AG09309 (cell line): ENCODE measurements at regions not wholly inside any gene's neighbourhood (a gene's known extent, or its start where the extent isn't known, plus 50 kb on each side); places are given as distances from the start of the nearest gene placed in this dataset.
"Not testable (repeated sequence)": the region's sequence is repeated elsewhere in the genome, so short reads cannot be mapped to it uniquely, and the experiment has no call there.

Experiments used
- DNase-seq: peaks from one replicate; pipeline ENCODE4 v3.0.0-alpha.2; 2010; ENCODE audit warnings: low read depth
- H3K4me3 ChIP-seq: 2 replicates; pipeline ENCODE4 v1.5.1; 2011; ENCODE audit warnings: mild to moderate bottlenecking, low read depth, low read length, moderate library complexity; ENCODE audit not compliant: control insufficient read depth
- TF ChIP-seq, protein P1 (sequence below): IDR thresholded peaks from 2 replicates; pipeline ENCODE4 v1.5.1; 2011; ENCODE audit warnings: mild to moderate bottlenecking, low read depth, low read length, inconsistent platforms; ENCODE audit not compliant: insufficient read depth, control insufficient read depth; ENCODE audit errors: missing control alignments

DNA sequence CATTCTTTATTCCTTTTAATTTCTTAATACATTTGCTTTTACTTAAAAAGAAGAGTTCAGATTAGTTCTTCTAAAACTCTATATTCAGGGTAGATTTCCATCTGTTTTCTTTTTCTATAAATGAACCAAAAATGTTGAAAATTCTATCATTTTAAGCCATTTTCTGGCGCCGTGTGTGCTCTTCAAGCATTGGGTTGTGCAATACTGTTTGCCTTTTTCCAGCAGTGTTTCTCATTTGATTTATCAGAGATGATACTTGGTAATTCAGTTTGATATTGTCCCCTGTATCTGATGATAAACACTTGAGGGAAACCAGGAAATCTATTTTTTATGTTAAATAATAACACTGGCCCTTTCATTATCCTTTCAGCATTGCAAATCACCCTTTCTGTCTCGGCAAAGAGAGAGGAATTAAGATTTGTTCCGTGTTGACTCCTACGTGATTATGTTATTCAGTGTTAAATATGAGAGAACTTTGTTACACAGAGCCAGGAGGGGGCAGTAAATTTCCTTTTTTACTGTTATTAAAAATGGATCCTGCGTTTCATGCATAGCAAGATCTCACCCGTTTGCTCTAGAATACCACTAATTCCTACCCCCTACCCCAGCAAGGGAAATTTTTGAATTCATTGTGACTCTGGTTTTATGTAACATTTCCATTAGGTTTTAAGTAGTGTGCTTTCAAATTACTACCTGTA is 606.9 kb upstream of the RBFOX1 start:
- TF ChIP-seq, protein P1, sequence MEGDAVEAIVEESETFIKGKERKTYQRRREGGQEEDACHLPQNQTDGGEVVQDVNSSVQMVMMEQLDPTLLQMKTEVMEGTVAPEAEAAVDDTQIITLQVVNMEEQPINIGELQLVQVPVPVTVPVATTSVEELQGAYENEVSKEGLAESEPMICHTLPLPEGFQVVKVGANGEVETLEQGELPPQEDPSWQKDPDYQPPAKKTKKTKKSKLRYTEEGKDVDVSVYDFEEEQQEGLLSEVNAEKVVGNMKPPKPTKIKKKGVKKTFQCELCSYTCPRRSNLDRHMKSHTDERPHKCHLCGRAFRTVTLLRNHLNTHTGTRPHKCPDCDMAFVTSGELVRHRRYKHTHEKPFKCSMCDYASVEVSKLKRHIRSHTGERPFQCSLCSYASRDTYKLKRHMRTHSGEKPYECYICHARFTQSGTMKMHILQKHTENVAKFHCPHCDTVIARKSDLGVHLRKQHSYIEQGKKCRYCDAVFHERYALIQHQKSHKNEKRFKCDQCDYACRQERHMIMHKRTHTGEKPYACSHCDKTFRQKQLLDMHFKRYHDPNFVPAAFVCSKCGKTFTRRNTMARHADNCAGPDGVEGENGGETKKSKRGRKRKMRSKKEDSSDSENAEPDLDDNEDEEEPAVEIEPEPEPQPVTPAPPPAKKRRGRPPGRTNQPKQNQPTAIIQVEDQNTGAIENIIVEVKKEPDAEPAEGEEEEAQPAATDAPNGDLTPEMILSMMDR, result no peak

GRCh38 chr16:6725206-6725605 is 607.4 kb upstream of the RBFOX1 start:
- H3K4me3 ChIP-seq, DNase-seq: not testable (repeated sequence)

More for the DNA sequence above, 606.9 kb upstream of the RBFOX1 start:
- H3K4me3 ChIP-seq, result no peak overlapping the region
- no peak for DNase-seq

DNA sequence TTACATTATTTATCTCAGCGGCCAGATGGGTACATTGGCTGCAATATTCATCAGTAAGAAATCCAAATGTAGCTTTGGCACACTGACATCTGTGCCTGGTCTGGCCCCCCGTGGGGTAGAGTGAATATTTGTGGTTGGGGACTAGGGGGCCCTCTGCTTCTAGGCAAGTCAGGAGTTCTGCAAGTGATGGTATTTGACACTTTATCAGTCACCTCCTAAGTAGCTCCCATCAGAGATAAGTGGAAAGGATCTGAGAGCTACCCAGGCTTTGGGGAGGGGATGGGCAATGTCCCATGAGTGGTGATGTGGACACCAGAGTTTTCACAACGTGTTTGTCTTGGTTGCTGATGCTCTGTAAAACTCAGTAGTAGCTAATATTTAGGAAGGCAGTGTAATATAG is 609.9 kb upstream of the RBFOX1 start:
- DNase-seq, result no peak
- TF ChIP-seq, protein P1, result no peak
- H3K4me3 ChIP-seq, result no peak overlapping the region

DNA sequence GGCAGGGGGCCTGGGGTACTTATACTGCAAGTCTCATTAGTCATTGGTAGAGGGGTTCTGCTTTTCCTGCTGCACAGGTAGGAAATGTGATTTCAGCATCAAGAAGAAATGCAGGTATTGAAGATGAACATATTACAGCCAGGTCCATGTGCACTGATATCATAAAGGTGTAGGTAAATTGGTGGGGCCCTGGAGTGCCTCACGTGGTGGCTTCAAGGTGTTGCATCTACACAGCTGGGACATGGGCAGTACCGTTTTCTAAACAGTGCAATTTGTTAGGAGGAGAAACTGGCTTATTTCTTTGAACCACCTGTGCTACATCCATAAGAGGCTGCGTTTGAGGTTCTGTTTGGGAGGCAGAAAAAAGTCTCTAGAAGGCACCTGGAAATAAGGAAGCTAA is 618.1 kb upstream of the RBFOX1 start:
- no peak for DNase-seq
- TF ChIP-seq, protein P1, result no peak
- no peak overlapping the region for H3K4me3 ChIP-seq

GRCh38 chr16:6709736-6710135 is 622.9 kb upstream of the RBFOX1 start:
- TF ChIP-seq, protein P1, result no peak
- H3K4me3 ChIP-seq, result no peak overlapping the region
- DNase-seq, result no peak

DNA sequence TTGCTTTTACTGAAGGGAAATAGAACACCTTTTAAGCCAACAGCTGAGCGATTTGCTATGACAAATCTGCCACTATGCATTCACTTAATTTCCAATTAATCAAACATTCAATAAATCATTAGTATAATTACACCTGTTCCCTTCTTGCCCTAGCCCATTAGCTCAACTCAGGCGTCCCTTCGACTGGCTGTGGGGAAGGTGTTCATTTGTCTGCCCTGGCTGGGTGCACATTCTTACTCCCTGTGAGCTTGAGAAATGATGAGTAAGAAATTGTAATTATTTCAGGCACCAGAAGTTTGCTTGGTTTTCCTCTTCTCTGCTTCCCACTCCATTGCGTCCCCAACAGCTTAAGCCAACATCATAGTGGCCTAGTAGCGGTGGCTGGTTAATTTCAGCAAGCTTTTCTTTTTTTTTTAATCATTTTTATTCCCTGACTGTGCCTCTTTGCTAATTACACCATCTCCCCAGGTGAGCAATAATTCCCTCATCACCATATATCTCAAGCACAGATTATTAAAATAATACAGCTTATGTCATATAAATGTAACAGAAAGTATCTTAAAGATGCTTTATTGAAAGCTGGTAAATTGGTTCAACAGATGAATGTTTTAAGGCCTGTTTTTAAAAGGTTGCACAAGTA is 623.9 kb upstream of the RBFOX1 start:
- TF ChIP-seq, protein P1, result no peak
- no peak for DNase-seq
- H3K4me3 ChIP-seq, result no peak overlapping the region

DNA sequence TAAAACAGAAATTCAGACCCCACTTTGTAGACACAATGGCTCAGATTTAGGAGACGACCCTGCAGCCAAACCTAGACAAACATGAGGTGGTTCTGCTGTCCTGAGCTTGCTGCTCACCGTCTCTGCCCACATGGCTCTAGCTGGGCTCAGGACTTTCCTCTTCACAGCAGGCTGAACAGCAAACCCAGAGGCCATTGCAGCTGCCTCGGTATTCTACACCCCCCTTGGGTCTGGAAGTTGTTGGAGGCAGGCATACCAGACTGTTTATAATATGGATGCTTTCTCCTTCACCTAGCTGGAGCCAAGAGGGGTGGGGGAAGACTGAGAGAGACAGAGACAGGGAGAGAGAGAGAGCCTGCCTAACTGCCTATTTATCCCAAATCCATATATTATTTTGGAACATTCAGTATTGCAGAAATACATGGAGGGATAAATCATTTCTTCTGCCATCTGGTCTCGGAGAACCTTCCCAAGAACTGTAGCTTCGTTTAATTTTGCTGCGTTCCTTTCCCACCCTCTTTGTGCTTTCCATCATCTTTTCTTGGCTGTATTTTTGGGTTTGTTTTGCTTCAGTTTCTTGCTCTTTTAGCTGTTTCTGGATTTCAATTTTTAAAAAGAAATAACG is 628.2 kb upstream of the RBFOX1 start:
- DNase-seq, result no peak
- TF ChIP-seq, protein P1, result no peak
- H3K4me3 ChIP-seq, result no peak overlapping the region
